ENCODE measurements at regions not wholly inside any gene's neighbourhood (a gene's known extent, or its start where the extent isn't known, plus 50 kb on each side); places are given as distances from the start of the nearest gene placed in this dataset.
"Not testable (repeated sequence)": the region's sequence is repeated elsewhere in the genome, so short reads cannot be mapped to it uniquely, and the experiment has no call there.

DNA sequence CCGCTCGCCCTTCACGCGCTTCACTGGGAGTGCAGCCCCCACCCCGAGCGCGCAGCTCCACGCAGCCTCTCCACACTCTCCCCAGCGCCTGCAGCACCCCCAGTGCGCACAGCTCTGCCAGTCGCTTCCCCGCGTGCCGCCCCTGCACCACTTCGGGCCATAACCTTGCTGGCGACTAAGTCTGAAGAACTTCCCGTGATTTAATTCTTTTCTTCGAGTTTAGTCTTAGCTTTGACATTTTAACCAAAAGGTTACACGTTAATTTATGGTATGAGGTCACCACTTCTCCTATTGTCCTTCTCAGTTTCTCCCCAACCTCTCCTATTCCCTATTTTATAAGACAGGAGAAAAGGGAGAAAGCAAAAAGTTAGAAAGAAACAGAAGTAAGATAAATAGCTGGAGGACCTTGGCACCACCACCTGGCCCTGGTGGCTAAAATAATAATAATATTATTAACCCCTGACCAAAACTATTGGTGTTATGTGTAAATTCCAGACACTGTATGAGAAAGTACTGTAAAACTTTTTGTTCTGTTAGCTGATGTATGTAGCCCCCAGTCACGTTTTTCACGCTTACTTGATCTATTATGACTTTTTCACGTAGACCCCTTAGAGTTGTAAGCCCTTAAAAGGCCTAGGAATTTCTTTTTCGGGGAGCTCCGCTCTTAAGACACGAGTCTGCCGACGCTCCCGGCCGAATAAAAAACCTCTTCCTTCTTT, 129.2 kb downstream of the KBTBD2 start:
- not testable (repeated sequence) for DNase-seq

DNA sequence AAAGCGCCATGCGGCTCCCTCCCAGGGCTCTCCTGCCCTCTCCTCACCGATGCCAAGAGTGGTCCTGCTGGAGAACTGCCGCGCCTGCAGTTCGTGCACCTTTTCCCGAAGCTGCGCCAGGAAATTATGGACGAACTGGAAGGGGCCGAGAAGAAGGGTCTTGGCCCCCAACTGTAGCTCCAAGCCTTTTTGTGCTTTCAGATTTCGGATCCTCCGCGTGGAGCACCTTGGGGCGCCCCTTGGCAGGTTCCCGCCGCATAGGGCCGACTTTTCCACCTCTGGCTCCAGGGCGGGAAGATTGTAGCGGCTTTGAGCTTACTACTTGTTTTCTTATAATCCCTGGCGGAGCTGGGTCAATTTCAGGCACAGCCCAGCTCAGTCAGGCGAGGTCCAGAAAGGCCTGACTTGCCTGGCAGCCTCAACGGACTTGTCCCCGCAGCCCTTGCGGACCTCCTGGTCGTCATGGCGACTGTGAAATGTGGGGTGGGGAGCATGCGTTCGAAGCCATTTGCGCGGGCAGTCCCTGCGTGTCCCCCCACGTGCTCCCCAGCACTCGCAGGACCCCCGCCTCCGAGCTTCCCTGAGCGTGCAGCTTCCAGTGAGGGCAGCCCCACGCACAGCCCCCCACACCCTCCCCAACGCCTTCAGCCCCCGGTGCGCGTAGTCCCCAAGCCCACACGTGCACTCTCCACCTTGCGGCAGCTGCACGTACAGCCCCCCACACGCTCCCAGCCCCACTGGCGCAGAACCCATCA, 129.9 kb downstream of the KBTBD2 start:
- DNase-seq: no peak

DNA sequence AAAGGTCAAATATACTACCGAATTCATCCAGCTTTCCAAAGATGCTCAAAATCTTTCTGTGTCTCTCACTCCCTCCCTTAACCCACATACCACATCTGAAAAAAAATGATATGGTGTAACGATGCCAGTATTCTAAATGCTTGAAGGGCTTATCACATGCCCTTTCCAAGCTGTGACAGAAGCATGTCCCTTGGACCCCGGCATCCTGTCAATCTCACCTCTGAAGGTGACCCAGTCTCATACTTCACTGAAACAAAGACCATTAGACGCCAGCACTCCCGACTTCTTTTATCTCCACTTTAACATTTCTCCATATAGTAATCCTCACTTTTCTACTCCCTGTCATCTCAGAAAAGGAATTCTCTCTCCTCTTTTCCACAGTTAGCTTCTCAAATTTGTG, 130.8 kb downstream of the KBTBD2 start:
- not testable (repeated sequence) for DNase-seq

DNA sequence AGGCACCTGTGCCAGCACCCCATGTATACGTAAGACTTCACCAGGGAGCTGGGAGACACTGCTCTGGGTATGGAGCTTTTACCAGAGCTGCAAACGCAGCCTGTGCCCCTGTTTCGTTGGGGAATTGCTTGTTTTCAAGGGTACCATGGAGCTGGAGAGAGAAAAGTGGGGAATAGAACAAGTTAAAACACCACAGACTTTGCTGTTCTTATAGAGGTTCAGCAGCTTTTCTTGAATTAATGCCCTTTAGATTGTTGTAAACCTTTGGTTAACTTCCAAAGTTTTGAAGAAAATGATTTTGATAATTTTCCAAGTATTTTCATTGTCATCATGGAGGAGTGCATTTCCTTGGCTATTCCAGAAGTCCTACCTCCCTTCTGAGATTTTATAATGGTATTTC, 131.7 kb downstream of the KBTBD2 start:
- not testable (repeated sequence) for DNase-seq

DNA sequence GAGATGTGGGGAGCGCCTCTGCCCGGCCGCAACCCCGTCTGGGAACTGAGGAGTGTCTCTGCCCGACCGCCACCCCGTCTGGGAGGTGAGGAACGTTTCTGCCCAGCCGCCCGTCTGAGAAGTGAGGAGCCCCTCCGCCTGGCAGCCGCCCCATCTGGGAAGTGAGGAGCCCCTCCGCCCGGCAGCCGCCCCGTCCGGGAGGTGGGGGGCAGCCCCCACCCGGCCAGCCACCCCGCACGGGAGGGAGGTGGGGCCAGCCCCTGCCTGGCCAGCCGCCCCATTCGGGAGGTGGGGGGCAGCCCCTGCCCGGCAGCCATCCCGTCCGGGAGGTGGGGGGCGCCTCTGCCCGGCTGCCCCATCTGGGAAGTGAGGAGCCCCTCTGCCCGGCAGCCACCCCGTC, 137.7 kb downstream of the KBTBD2 start:
- not testable (repeated sequence) for DNase-seq

DNA sequence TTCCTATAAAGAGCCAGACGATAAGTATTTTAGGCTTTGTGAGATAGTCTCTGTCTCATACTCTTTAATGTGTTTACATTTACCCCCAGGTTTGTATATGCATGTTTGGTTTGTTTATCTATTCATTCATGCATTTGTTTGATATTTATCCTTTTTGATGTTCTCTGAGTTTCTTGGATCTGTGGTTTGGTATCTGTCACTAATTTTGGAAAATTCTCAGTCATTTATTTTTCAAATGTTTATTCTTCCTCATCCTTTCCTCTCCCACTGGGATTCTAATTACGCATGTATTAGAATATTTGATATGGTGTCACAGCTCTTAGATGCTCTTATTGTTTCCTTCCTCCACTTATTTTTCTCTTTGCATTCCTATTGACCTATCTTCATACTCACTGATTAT, 143.2 kb downstream of the KBTBD2 start:
- DNase-seq: not testable (repeated sequence)

DNA sequence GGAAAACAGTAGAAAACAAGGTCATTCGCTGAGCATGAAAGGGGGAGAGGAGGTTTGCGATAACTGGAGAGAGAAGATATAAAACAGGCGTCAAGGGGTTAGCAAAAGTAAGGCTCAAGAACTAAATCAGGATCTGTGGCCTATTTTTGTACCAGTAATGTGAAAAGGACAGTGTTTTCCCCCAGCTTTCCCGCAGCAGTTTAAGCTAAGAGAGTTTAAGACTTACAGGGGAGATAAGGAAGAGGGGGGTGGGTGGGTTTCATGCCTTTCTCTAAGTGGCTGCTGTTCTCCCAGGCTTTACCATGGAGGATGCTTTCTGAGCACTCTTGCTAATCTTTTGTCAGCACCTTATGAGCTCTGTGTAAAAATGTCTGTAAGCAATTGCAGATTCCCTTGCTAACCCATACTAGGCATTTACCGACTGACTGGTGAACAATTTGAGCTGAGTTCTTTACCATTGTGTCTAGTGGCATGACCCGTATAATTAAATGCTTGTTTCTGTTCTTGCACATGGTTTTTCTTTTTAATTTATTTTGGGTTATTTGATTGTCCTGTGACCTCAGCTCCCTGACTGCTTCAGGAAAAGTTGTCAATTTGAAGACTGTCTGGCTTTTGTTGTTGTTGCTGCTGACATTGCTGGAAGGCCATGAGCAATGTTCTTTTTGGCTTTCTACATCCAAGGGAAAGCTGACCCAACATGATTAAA, 144.0 kb downstream of the KBTBD2 start:
- not testable (repeated sequence) for DNase-seq

DNA sequence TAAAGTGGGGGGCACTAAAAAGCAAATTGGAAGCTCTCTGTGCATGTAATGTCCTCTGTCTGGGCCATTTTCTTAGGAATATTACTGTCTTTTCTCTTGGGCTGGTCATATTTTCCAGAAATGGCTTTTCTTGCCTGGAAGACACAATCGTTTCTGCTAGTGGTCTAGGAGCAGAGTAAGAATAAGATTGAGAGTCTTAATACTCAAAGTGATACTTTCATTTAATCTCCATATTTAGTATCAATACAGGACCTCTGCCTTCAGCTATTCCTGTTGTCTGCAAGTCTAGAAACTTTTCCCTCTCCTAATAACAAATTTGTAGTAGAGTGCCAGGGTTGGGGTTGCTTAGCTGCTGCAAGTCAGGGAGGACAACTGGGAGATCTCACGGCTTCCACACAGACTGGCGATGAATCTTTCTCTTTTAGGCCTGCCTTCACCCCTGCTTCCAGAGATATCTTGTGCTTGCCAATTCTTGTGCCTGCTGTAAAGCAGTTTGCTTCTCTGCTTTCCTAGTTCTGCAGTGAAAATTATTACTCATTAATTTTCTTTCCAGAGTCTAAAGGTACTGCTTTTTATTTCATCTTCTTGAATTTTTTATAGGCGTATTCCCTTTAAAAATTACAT, 149.6 kb downstream of the KBTBD2 start:
- not testable (repeated sequence) for DNase-seq

DNA sequence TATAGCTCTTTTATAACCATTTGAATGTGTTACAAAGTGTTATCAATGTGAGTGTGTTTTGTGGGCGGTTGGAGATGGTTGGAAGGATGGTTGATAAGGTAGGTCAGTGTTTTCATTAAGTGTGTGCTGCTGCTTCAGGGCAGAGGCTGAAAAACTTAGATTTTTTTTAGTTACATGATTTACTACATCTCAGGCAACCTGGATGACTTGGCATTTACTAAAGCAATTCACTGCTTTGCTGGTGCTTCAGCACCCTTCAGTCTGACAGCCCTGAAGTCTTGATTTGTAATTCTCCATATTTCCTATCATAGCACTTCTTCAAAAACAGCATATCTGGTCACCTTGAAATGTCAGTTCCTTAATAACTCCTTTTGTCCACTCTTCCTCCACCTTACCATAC, 151.8 kb downstream of the KBTBD2 start:
- not testable (repeated sequence) for DNase-seq

DNA sequence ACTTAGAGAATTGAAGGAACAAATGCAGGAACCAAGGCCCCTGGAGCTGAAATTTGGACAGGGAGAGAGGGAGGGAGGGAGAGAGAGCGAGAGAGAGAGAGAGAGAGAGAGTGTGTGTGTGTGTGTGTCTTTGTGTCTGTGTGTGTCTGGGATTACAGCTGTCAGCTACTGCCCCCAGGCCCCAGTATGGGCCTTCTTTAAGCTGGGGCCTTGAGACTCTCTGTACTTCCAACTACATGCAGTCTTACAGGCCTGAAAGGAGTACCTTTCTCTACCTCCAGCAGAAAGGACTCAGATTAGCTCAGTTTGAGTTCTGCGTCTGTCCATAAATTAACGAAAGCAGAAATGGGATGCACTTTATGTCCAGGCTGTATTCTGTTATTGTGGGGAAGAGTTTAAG, 153.2 kb downstream of the KBTBD2 start:
- DNase-seq: not testable (repeated sequence)

DNA sequence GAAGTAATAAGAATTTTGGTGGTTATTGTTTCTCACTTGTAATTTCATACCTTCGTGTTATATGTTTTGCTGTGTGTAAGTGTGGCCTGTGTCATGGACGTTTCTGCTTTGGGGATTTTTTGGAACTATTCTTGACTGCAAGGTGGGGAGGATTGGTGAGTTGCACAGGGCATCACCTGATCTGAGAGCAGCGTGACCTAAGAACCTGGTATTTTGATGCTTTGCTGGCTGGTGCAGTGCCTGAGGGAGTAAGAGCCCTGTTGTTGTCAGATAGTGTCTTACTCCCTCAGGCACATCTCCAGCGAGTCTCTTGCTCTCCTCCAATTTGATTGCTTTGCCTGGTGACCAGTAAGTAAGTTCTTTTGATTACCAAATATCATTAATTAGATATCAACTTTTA, 158.8 kb downstream of the KBTBD2 start:
- not testable (repeated sequence) for DNase-seq

DNA sequence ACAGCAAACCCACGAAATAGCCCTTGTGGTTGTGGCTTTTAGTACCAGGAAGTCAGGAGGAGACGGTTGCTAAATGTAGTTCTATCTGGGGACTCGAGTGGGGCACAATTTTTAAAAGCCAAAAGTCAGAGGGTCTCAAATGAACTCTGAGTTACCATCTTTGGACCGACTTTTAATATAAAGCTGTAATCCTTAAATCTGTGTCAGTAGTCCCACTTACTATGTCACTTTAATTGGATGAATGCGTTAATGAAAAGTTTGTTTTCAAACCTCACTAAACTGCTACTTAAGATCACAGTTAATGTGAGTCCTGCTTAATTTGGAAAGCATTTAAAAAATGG, 162.3 kb downstream of the KBTBD2 start:
- DNase-seq: not testable (repeated sequence)

DNA sequence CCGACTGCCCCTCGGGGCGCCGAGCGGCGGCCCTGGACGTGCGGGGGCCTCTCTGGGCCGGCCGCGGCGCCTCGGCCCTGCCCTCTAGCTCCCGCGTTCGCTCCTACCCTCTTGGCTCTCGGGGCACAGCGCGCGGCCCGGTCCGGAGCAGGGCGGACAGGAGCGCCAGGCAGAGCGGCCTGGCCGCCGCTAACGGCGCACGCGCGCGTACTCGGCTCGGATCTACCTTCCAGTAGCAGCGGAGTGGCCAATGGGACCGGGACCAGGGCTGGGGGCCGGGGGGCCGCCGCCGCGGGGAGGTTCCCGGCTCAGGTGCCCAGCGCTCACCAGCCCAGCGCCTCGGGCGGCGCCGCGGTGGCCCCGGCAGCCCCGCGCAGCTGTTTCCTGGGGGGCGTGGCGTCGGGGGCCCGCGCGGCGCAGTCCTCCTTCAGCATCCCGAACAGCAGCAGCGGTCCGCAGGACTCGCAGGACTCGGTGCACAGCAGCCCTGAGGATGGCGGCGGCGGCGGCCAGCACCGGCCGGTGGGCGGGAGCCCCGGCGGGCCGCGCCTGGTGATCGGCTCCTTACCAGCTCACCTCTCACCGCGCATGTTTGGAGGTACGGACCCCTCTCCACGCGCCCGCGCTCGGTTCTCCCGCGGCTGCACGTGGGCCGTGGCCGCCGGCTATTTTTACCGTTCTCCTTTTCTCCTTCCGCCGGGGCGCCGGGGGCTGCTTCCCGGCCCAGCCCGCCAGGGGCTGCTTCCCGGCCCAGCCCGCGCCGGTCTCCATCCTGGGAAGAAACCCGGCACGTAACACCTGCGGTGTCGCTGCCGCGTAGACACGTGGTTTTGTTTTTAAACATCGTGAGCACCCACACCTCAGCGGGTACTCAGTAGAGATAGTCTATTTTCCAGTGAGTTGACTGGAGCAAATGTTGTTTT, 162.9 kb downstream of the KBTBD2 start:
- DNase-seq: not testable (repeated sequence)

DNA sequence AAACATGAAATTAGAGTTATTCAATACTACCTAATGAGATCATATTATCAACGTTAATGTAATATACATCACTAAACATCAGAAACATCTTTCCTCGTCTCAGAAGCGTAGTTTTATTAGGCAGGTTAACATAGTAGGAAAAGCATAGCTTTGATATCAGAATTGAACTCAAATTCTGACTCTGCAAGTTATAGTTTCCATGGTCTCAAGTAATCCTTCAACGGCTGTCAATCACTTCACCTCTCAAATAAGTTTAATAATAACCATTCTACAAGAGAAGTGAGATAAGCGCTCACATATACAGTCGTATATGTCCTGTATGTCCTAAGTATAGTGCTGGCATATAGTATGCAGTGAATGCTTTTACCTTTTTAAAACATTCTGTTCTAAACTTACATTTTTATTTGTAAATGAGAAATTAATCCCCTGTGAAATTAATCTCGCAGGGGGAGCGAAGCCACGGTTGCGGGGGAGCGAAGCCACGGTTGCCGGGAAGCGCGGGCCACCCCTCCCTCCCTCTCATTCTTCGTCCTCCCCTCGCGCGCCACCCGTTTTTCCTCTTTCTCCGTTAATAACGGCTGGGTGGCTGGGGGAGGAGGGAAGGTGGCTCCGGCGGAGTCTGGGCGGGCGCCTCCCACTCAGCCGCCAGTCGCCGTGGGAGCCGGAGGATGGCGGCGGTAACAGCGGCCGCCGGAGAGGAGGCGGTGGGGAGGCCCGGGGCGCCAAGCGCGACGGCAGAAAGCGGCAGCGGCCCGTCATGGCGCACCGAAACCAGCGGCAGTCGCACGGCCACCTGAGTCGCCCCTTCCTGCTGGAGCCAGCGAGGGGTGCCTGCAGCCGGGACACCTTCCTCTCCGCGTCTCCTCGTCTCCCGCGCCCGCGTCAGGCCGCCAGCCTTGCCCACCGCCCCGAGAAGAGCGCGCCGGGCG, 163.8 kb downstream of the KBTBD2 start:
- not testable (repeated sequence) for DNase-seq

DNA sequence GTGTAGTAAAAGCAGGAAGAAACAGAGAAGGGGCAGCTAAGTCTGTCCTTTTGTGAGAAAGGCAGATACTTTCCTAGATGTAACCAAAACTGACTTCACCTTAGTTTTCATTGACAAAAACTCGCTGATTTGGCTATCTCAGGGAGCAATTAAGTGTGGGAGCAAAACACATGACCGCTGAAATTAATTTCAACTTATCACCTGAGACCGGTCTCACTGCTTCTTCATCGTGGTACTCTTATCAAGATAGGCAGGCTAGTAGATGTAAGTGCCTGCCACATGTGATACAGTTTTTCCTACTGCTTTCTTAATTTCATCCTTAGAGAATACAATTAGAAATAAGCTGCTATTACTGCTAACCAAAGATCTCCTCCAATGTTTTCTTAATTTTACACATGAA, 168.7 kb downstream of the KBTBD2 start:
- not testable (repeated sequence) for DNase-seq

DNA sequence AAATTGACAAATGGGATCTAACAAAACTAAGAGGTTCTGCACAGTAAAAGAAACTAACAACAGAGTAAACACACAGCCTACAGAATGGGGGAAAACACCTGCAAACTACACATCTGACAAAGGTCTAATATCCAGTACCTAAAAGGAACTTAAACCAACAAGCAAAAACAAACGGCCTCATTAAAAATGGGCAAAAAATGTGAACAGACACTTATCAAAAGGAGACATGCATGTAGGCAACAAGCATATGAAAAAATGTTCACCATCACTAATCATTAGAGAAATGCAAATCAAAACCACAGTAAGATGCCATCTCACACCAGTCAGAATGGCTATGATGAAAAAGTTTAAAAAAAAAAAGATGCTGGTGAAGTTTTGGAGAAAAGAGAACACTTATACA, 197.4 kb downstream of the KBTBD2 start:
- no peak for DNase-seq

DNA sequence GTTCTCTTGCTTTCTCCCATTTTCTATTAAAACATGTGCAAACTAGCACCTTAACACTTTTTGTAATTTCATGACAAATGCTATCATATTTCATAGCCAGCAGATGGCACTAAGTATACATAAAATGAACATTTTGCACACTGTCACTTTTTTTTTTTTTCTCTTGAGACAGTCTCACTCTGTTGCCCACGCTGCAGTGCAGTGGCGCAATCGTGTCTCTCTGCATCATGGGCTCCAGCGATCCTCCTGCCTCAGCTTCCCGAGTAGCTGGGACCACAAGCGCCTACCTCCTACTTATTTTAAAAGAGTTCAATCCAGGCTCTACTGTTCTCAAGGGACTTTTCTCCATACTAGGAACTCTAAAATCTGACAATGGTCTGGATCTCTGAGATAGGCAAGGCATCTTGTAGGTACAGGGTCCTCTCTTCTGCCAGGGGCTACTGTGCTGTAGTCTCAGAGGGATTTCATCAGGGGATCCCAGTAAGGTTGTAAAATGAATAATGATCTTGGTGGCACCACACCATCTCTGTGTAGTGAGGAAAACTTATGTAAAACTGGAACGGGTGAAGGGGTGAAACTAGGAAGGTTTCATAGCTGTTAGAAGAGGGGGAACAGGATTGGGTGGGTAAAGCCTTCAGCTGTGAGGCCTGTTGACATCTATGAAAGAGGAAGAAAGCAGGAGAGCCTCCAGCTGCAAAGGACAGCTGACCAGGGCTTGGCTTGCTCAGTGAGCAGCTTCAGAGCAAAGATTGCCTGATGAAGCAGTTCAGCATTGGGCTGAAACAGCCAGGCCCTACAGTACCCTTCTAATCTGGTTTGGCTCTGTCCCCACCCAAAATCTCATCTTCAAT, 196.9 kb downstream of the AVL9 start:
- peak; percentile 29 for DNase-seq

DNA sequence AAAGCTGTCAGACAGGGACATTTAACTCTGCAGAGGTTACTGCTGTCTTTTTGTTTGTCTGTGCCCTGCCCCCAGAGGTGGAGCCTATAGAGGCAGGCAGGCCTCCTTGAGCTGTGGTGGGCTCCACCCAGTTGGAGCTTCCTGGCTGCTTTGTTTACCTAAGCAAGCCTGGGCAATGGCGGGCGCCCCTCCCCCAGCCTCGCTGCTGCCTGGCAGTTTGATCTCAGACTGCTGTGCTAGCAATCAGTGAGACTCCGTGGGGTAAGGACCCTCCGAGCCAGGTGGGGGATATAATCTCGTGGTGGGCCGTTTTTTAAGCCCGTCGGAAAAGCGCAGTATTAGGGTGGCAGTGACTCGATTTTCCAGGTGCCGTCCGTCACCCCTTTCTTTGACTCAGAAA, 192.8 kb downstream of the AVL9 start:
- not testable (repeated sequence) for DNase-seq

DNA sequence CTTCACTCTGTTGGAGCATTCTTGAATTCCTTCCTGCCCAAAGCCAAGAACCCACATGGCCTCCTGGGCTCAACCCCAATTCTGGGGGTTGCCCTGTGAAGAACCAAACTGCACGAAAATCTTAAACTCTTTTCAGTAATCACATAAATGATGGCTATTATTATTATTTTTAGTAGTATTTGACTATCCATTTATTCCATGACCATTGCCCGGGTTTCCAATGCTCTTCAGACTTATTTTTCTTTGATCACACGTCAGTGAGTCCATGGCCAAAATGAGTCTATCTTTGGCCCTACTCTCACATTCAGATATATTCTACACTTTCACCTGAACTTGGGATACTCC, 185.9 kb downstream of the AVL9 start:
- DNase-seq: no peak
